ENCODE measurements at regions not wholly inside any gene's neighbourhood (a gene's known extent, or its start where the extent isn't known, plus 50 kb on each side); places are given as distances from the start of the nearest gene placed in this dataset.

DNA sequence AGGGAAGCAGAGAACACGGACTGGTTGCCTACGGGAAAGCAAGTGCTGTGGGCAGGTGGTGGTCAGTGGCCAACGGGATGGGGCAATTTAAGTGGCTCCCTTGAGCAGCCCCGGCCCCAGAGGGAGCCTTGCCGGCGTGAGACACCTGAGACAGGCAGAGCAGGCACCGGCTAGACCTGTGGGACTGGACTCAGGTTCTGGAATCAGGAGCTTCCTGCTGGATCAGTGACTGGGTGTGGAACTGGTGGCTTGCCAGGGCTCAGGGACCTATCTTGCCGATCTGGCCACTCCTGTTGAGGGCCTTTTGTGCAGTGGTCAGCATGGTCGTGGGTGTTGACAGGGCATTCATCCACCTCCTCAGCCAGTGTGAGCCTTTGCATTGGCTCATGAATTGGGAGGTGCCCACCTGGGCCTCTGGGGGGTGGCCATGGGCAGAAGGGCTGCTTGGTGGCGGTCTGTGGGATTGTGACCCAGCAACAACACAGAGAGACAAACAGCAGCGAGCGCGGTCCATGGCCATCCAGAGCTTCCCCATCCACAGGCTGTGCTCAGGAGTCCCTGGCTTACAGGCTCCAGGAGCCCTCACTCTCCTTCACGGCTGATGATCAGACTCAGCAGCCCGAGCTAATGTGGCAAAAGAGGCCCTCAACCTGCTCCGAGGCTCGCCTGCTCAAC, 85.4 kb upstream of the ZNF516 start:
- Mint-ChIP-seq H3K36me3 (ENCODE audit: insufficient read depth) (peaks cover 1% of the 10 kb centered on the region), H3K4me1 (no peaks in the 10 kb centered on the region), H3K27me3 (peaks cover 12% of the 10 kb centered on the region), H3K4me3 (no peak overlapping the region), H3K27ac (ENCODE audit: low read depth) (no peak overlapping the region), H3K9me3 (no peaks in the 10 kb centered on the region)
- ATAC-seq (replicated peaks; ENCODE audit: extremely low read depth, poor library complexity, severe bottlenecking) (no peak), DNase-seq (ENCODE audit: low spot score in 2 of 2) (no peak)

GRCh38 chr18:76579301-76579695, 84.3 kb upstream of the ZNF516 start:
- Mint-ChIP-seq H3K36me3 (ENCODE audit: insufficient read depth) (peaks cover 1% of the 10 kb centered on the region), H3K4me3 (no peak overlapping the region), H3K27me3 (peaks cover 21% of the 10 kb centered on the region), H3K4me1 (no peaks in the 10 kb centered on the region), H3K9me3 (no peaks in the 10 kb centered on the region), H3K27ac (ENCODE audit: low read depth) (no peak overlapping the region)
- no peak for ATAC-seq (replicated peaks; ENCODE audit: extremely low read depth, poor library complexity, severe bottlenecking)
- DNase-seq (ENCODE audit: low spot score in 2 of 2): no peak

DNA sequence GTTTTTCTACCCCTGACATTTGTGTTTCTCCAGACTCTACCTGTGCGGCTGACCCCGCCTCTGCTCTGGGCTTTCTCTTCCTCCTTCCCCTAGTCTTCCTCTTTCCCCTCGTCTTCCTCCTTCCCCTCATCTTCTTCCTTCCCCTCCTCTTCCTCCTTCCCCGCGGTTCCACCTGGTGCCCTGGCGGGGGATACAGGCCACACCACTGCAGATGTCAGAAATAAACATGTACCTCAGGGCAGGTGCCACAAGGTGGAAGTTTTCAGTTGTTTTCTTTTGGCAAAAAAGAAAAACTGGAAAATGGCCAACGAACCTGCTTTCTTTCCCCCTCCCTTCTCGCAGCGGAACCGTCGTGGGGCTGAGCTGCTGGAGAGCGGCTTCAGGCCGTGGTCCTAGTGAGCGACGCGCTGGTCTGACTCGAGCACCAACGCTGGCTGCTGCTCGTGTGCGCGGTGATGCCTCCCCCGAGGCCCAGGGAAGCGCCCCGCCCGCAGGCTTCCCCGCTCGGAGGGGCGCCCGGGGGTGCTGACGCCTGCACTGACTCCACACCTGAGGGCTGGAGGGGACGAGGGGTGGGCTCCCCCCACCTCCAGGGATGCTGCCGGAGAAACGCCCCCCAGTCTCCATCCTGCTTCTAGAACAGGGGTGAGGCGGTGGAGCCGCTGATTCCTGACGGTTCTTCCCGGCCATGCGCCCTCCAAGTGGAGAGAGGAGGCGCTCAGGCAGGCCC, 83.7 kb upstream of the ZNF516 start:
- Mint-ChIP-seq H3K36me3 (ENCODE audit: insufficient read depth) (peaks cover 1% of the 10 kb centered on the region), H3K27me3 (peaks cover 21% of the 10 kb centered on the region), H3K4me3 (no peak overlapping the region), H3K4me1 (no peaks in the 10 kb centered on the region), H3K9me3 (no peaks in the 10 kb centered on the region), H3K27ac (ENCODE audit: low read depth) (no peak overlapping the region)
- DNase-seq (ENCODE audit: low spot score in 2 of 2) (no peak), ATAC-seq (replicated peaks; ENCODE audit: extremely low read depth, poor library complexity, severe bottlenecking) (no peak)

DNA sequence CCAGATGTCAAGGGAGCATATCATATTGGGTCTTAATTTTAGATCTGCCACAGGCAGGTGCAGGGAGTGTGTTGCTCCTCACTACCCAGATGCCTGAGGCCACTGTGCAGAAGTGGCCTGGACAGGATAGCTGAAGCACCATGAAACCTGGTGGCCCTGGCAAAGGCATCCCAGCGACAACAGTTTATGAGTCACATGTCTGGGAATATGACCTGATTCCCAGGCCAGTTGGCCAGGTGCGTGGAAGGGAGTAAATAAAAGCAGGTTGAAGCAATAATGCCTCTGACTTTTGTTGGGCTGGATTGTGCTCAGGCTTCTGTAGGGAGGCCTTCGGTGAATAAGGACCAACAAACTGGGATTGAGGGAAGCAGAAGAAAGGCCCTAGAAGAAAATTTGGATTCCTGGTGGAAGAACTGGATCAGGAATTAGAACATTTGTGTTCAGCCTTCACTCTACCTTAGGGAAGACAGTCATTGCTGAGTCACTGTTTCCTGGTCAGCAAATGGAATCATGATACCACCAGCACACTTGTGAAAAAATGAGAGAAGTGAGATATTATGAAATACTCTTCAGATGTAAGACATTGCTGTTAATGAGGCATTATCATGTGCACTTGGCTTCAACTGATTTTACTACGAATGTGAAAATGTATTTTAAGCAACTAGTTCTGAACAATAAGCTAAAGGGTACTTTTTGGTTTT, 78.4 kb upstream of the ZNF516 start:
- no peak overlapping the region for H3K4me3 Mint-ChIP-seq
- no peak for DNase-seq (ENCODE audit: low spot score in 2 of 2)
- H3K4me1 Mint-ChIP-seq: no peaks in the 10 kb centered on the region
- H3K27me3 Mint-ChIP-seq: peaks cover 69% of the 10 kb centered on the region
- no peak for ATAC-seq (replicated peaks; ENCODE audit: extremely low read depth, poor library complexity, severe bottlenecking)
- H3K27ac Mint-ChIP-seq (ENCODE audit: low read depth): no peak overlapping the region
- H3K9me3 Mint-ChIP-seq: no peaks in the 10 kb centered on the region
- no peaks in the 10 kb centered on the region for H3K36me3 Mint-ChIP-seq (ENCODE audit: insufficient read depth)

- H3K9me3 Mint-ChIP-seq: no peaks in the 10 kb centered on the region
- no peak overlapping the region for H3K27ac Mint-ChIP-seq (ENCODE audit: low read depth)
- H3K36me3 Mint-ChIP-seq (ENCODE audit: insufficient read depth): no peaks in the 10 kb centered on the region
- H3K4me1 Mint-ChIP-seq: no peaks in the 10 kb centered on the region
- peaks cover 74% of the 10 kb centered on the region for H3K27me3 Mint-ChIP-seq
- no peak overlapping the region for H3K4me3 Mint-ChIP-seq
- ATAC-seq (replicated peaks; ENCODE audit: extremely low read depth, poor library complexity, severe bottlenecking): no peak
- DNase-seq (ENCODE audit: low spot score in 2 of 2): no peak
Measured at GRCh38 chr18:76572518-76573247, 77.6 kb upstream of the ZNF516 start.

GRCh38 chr18:76571689-76572088, 76.6 kb upstream of the ZNF516 start:
- no peak overlapping the region for H3K27ac Mint-ChIP-seq (ENCODE audit: low read depth)
- no peaks in the 10 kb centered on the region for H3K36me3 Mint-ChIP-seq (ENCODE audit: insufficient read depth)
- DNase-seq (ENCODE audit: low spot score in 2 of 2) (no peak), ATAC-seq (replicated peaks; ENCODE audit: extremely low read depth, poor library complexity, severe bottlenecking) (no peak)
- H3K9me3 Mint-ChIP-seq: no peaks in the 10 kb centered on the region
- peaks cover 74% of the 10 kb centered on the region for H3K27me3 Mint-ChIP-seq
- H3K4me3 Mint-ChIP-seq: no peak overlapping the region
- H3K4me1 Mint-ChIP-seq: no peaks in the 10 kb centered on the region

- Mint-ChIP-seq H3K4me1 (no peaks in the 10 kb centered on the region), H3K27ac (ENCODE audit: low read depth) (no peak overlapping the region), H3K4me3 (no peak overlapping the region), H3K27me3 (peaks cover 66% of the 10 kb centered on the region), H3K9me3 (no peaks in the 10 kb centered on the region), H3K36me3 (ENCODE audit: insufficient read depth) (no peaks in the 10 kb centered on the region)
- DNase-seq (ENCODE audit: low spot score in 2 of 2) (no peak), ATAC-seq (replicated peaks; ENCODE audit: extremely low read depth, poor library complexity, severe bottlenecking) (no peak)
Measured at GRCh38 chr18:76570856-76571255, 75.8 kb upstream of the ZNF516 start.

GRCh38 chr18:76569644-76570419, 74.8 kb upstream of the ZNF516 start:
- Mint-ChIP-seq H3K27me3 (peaks cover 56% of the 10 kb centered on the region), H3K4me1 (no peaks in the 10 kb centered on the region), H3K27ac (ENCODE audit: low read depth) (no peak overlapping the region), H3K4me3 (no peak overlapping the region), H3K36me3 (ENCODE audit: insufficient read depth) (no peaks in the 10 kb centered on the region), H3K9me3 (no peaks in the 10 kb centered on the region)
- DNase-seq (ENCODE audit: low spot score in 2 of 2): no peak
- ATAC-seq (replicated peaks; ENCODE audit: extremely low read depth, poor library complexity, severe bottlenecking): no peak

GRCh38 chr18:76568731-76569130, 73.7 kb upstream of the ZNF516 start:
- H3K9me3 Mint-ChIP-seq: no peaks in the 10 kb centered on the region
- ATAC-seq (replicated peaks; ENCODE audit: extremely low read depth, poor library complexity, severe bottlenecking) (no peak), DNase-seq (ENCODE audit: low spot score in 2 of 2) (no peak)
- H3K4me1 Mint-ChIP-seq: no peaks in the 10 kb centered on the region
- H3K36me3 Mint-ChIP-seq (ENCODE audit: insufficient read depth): no peaks in the 10 kb centered on the region
- no peak overlapping the region for H3K4me3 Mint-ChIP-seq
- H3K27ac Mint-ChIP-seq (ENCODE audit: low read depth): no peak overlapping the region
- H3K27me3 Mint-ChIP-seq: peaks cover 52% of the 10 kb centered on the region

DNA sequence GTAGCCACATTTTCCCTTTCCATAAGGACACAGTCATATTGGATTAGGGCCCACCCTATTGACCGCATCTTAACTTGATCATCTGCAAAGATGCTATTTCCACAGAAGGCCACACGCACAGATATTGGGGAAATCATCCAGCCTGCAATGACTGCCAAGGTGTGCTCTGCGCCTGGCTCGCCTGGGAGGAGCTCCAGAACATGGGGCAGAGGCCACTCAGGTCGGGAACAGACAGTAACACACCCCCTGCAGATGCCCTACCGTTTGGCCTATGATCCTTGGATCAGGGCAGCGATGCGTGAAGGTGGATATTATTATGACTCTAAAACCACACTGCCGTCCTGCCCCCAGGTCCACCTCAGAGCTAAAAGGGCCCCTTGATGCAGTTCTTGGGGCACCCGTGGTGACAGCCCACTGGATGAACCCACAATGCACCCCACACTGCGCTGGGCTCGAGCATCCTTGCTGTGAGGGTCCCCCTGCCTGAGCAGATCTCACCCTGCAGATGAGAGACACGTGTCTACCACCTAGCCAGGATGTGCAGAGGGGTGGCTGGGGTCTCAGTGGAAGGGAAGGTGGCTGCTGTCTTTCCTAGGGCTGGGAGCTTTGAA, 72.9 kb upstream of the ZNF516 start:
- ATAC-seq (replicated peaks; ENCODE audit: extremely low read depth, poor library complexity, severe bottlenecking): no peak
- Mint-ChIP-seq H3K9me3 (no peaks in the 10 kb centered on the region), H3K27me3 (peaks cover 47% of the 10 kb centered on the region), H3K27ac (ENCODE audit: low read depth) (no peak overlapping the region), H3K4me3 (no peak overlapping the region), H3K4me1 (no peaks in the 10 kb centered on the region), H3K36me3 (ENCODE audit: insufficient read depth) (no peaks in the 10 kb centered on the region)
- DNase-seq (ENCODE audit: low spot score in 2 of 2): no peak

DNA sequence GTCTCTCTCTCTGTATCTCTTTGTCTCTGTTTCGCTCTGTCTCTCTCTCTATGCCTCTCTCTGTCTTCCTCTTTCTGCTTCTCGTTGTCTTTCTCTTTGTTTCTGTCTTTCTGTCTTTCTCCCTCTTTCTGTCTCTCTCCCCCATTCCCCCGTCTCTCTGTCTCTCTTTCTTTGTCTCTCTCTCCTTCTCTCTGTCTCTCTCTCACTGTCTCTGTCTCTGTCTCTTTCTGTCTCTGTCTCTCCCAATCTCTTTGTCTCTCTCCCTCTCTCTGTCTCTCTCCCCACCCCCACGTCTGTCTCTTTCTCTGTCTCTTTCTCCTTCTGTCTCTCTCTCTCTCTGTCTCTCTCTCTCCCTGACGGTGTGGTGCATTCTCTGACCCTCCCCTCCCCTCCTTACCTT, 71.9 kb upstream of the ZNF516 start:
- DNase-seq (ENCODE audit: low spot score in 2 of 2): no peak
- no peaks in the 10 kb centered on the region for H3K36me3 Mint-ChIP-seq (ENCODE audit: insufficient read depth)
- H3K27ac Mint-ChIP-seq (ENCODE audit: low read depth): no peak overlapping the region
- H3K9me3 Mint-ChIP-seq: no peaks in the 10 kb centered on the region
- peaks cover 37% of the 10 kb centered on the region for H3K27me3 Mint-ChIP-seq
- ATAC-seq (replicated peaks; ENCODE audit: extremely low read depth, poor library complexity, severe bottlenecking): no peak
- no peak overlapping the region for H3K4me3 Mint-ChIP-seq
- no peaks in the 10 kb centered on the region for H3K4me1 Mint-ChIP-seq

Data from central memory CD8-positive, alpha-beta T cell (primary cell).